Left lung (tissue), 4 donors: ENCODE measurements at regions not wholly inside any gene's neighbourhood (a gene's known extent, or its start where the extent isn't known, plus 50 kb on each side); places are given as distances from the start of the nearest gene placed in this dataset.

Experiments used
- ATAC-seq: fragments of 200-7000 bp; cut with Tn5 transposase; one replicate; pipeline ENCODE4 v1.9.1; 2020; ENCODE audit warnings: moderate library complexity
- DNase-seq, 4 donors: peaks; one replicate each; pipeline ENCODE4 v3.0.0-alpha.2; 2013 to 2020
- H3K27ac ChIP-seq, 2 donors: fragments of 200-600 bp; sonication (generic) in 1 of 2; one replicate each; pipeline versions ENCODE4 v1.5.0 to v1.8.0; 2020 to 2021
- H3K27me3 ChIP-seq, 2 donors: fragments of 200-600 bp; sonication (generic) in 1 of 2; one replicate each; pipeline versions ENCODE4 v1.5.0 to v1.8.0; 2020 to 2021
- H3K36me3 ChIP-seq, 2 donors: fragments of 200-600 bp; sonication (generic) in 1 of 2; one replicate each; pipeline versions ENCODE4 v1.5.0 to v1.8.0; 2020 to 2021
- H3K4me1 ChIP-seq, 2 donors: fragments of 200-600 bp; one replicate each; pipeline ENCODE4 v1.8.0; 2021
- H3K4me3 ChIP-seq, 2 donors: fragments of 200-600 bp; sonication (generic) in 1 of 2; one replicate each; pipeline versions ENCODE4 v1.5.0 to v1.8.0; 2020 to 2021; ENCODE audit warnings: mild to moderate bottlenecking in 1 of 2
- H3K9me3 ChIP-seq, 2 donors: fragments of 200-600 bp; sonication (generic) in 1 of 2; one replicate each; pipeline versions ENCODE4 v1.5.0 to v1.8.0; 2020 to 2021
- intact Hi-C, 2 donors: fragments of 100-400 bp; cut with DNase I; formaldehyde crosslinking; loops; one replicate each; pipeline versions ENCODE4 v1.11.2 to v1.14.2; 2022
- TF ChIP-seq, protein P1 (sequence below), 2 donors: fragments of 200-600 bp; sonication (generic) in 1 of 2; IDR thresholded peaks; one replicate each; pipeline versions ENCODE4 v1.5.0 to v1.8.0; 2021; ENCODE audit warnings: antibody characterized with exemption in 2 of 2
- donor health status: DM: no; HTN: yes; CAD: no.
- donor health status: DM: no; HTN: no; CAD: no.

DNA sequence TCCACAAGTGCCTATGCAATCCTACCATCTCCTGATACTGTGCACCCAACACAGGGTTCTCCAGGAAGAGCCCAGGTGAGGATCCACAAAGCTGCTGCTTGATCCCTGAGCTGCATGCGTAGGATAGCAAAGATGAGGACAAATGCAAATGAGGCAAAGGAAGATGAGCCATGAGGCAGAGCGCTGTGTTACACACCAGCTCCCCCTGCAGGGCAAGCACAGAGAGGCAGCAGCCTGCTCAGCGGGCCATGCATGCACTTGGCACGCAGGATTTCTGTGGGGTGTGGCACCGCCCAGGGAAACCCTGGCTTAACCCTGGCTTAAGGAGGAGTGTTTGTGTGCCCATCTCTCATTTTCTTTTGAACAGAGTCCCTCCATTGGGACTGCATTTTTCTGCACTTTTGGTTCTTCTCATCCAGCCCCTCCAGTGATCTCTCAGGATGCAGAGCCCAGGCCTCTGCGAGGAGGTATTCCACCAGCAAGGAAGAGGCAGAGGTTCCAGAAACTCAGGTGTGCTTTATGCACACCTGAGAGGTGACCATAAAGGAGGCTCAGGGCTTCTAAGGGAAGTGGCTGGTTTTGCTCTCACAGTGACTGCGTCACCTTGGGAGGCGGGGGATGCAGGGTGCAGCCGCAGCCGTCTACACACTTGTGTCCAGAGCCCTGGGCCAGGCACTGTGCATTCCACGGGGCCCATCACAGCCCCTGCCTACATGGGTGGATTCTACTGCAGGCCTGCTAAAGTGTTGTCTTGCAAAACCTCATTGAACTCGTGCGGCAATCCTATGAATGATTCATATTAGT lies 973.3 kb upstream of the TMEM132C start:
- Histone ChIP-seq H3K4me3 (no peak overlapping the region), H3K36me3 (no peaks in the 10 kb centered on the region), H3K27me3 (no peaks in the 10 kb centered on the region), H3K27ac (no peak overlapping the region), H3K4me1 (no peaks in the 10 kb centered on the region), H3K9me3 (no peaks in the 10 kb centered on the region)
- peak; percentile 90 for ATAC-seq
- peak in 2 of 4 donors; percentile 16 to 80 for DNase-seq
- intact Hi-C loops = loop anchor here in 1 of 2 donors (10.0 kb wide), 1 partner anchor 179 kb away; no protein-coding TSS in a partner anchor
- TF ChIP-seq, protein P1, sequence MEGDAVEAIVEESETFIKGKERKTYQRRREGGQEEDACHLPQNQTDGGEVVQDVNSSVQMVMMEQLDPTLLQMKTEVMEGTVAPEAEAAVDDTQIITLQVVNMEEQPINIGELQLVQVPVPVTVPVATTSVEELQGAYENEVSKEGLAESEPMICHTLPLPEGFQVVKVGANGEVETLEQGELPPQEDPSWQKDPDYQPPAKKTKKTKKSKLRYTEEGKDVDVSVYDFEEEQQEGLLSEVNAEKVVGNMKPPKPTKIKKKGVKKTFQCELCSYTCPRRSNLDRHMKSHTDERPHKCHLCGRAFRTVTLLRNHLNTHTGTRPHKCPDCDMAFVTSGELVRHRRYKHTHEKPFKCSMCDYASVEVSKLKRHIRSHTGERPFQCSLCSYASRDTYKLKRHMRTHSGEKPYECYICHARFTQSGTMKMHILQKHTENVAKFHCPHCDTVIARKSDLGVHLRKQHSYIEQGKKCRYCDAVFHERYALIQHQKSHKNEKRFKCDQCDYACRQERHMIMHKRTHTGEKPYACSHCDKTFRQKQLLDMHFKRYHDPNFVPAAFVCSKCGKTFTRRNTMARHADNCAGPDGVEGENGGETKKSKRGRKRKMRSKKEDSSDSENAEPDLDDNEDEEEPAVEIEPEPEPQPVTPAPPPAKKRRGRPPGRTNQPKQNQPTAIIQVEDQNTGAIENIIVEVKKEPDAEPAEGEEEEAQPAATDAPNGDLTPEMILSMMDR (IDR thresholded peaks at IDR 0.05) = peak; percentile 45 to 70

DNA sequence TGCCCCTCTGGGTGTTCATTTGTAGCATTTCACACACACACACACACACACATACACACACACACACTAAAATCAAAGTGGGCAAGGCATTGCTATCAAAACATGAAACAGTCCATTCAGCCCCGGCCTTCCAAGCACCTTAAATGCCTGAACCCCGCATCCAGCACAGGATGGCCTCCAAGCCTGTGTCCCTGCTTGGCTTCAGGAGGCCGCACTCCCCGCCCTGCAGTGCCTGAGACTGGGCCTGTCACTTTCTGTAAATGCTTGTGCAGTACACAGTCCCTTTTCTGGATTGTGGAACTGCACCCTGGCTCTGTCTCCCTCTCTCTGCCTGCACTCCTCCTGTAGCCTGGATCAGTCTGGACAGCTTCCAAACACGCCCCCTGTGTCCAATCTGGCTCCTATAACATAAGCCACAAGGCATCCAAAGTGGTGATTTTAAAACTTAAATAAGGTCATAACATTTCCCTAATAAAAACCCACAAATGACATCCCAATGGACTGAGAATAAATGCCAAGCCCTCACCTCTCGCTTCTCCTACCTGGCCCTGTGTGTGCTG lies 972.2 kb upstream of the TMEM132C start:
- Histone ChIP-seq H3K4me3 (no peak overlapping the region), H3K27ac (no peak overlapping the region), H3K36me3 (no peaks in the 10 kb centered on the region), H3K9me3 (no peaks in the 10 kb centered on the region), H3K4me1 (no peaks in the 10 kb centered on the region), H3K27me3 (no peaks in the 10 kb centered on the region)
- ATAC-seq (no peak), DNase-seq (no peak)
- intact Hi-C loops = loop anchor here in 1 of 2 donors (10.0 kb wide), 1 partner anchor 180 kb away; no protein-coding TSS in a partner anchor
- TF ChIP-seq, protein P1 (IDR thresholded peaks at IDR 0.05) = no peak

DNA sequence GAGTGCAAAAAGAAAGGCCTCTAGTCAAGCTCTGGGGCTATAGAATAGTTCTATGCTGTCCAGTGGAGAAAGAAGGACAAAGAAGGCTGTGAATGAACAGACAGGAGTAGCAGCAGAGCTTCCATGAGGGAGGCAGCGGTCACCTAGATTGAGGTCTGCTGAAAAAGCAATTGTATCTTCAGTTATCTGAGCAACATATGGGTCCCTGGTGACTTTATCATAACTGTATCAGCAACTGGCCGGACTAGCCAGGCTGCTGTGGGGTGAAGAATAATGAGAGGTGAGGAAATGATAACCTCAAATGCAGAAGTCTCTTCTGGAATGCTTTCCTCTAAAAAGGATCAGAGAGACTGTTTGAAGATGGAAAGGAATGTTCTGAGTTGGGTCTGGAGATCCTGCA lies 971.3 kb upstream of the TMEM132C start:
- DNase-seq (no peak), ATAC-seq (no peak)
- Histone ChIP-seq H3K27me3 (no peaks in the 10 kb centered on the region), H3K27ac (no peak overlapping the region), H3K9me3 (no peaks in the 10 kb centered on the region), H3K4me3 (no peak overlapping the region), H3K36me3 (no peaks in the 10 kb centered on the region), H3K4me1 (no peaks in the 10 kb centered on the region)
- intact Hi-C loops = loop anchor here in 1 of 2 donors (10.0 kb wide), 1 partner anchor 181 kb away; no protein-coding TSS in a partner anchor
- TF ChIP-seq, protein P1 (IDR thresholded peaks at IDR 0.05) = no peak

DNA sequence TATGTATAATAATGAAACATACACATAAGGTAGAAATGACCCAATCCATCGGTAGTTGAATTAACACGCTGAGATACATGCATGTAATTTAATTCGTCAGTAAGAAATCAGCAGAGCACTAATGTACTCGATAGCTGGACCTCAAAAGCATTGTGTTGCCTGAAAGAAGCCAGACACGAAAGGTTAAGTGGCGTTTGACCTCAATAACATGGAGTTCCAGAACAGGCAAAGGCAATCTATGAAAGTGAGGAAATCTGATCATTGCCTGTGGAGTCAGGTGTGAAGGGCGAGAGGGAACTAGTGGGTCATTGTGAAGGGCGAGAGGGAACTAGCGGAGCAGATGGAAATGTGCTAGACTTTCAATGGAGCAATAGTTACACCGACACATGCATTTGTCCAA lies 970.4 kb upstream of the TMEM132C start:
- no peak for DNase-seq
- Histone ChIP-seq H3K36me3 (no peaks in the 10 kb centered on the region), H3K9me3 (no peaks in the 10 kb centered on the region), H3K27me3 (peaks cover 0 to 5% of the 10 kb centered on the region in 2 donors), H3K27ac (no peak overlapping the region), H3K4me3 (no peak overlapping the region), H3K4me1 (no peaks in the 10 kb centered on the region)
- no peak for ATAC-seq
- intact Hi-C loops = loop anchor here in 1 of 2 donors (10.0 kb wide), 1 partner anchor 182 kb away; no protein-coding TSS in a partner anchor
- TF ChIP-seq, protein P1 (IDR thresholded peaks at IDR 0.05) = no peak

DNA sequence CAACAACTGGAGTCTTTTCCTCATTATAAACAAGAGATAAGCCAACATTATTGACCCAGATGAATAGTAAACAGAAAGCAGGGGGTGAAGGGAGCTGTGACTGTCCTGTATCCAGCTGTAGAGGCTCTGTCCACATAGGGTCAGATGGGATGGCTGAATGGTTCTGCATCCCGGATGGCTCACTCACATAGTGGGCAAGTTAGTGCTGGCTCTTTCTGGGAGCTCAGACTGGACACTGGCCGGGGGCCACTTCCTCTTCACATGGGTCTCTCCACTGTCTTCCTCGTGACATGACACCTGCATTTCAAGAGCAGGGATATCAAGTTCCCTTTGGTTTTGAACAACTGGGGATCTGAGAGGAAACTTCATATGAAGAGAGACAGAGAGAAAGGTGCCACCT lies 969.6 kb upstream of the TMEM132C start:
- intact Hi-C loops = loop anchor here in 1 of 2 donors (10.0 kb wide), 1 partner anchor 183 kb away; no protein-coding TSS in a partner anchor

More for the DNA sequence above, 969.6 kb upstream of the TMEM132C start:
- DNase-seq = no peak
- no peaks in the 10 kb centered on the region for H3K9me3 ChIP-seq
- ATAC-seq = no peak
- H3K4me1 ChIP-seq = no peaks in the 10 kb centered on the region
- H3K27ac ChIP-seq = no peak overlapping the region
- H3K36me3 ChIP-seq = no peaks in the 10 kb centered on the region
- H3K4me3 ChIP-seq = no peak overlapping the region
- peaks cover 0 to 5% of the 10 kb centered on the region in 2 donors for H3K27me3 ChIP-seq
- TF ChIP-seq, protein P1 (IDR thresholded peaks at IDR 0.05) = no peak
